Testis (tissue), 2 donors: ENCODE measurements at regions not wholly inside any gene's neighbourhood (a gene's known extent, or its start where the extent isn't known, plus 50 kb on each side); places are given as distances from the start of the nearest gene placed in this dataset.

Experiments used
- DNase-seq: peaks from one replicate; pipeline ENCODE4 v3.0.0-alpha.2; 2019
- H3K27ac ChIP-seq, 2 donors: fragments of 200-600 bp; sonication (generic); one replicate each; pipeline ENCODE4 v1.5.1; 2019
- H3K27me3 ChIP-seq: fragments of 200-600 bp; sonication (generic); one replicate; pipeline ENCODE4 v1.5.1; 2019
- H3K36me3 ChIP-seq: fragments of 200-600 bp; sonication (generic); one replicate; pipeline ENCODE4 v1.5.1; 2017; ENCODE audit warnings: low read depth; ENCODE audit errors: missing control alignments
- H3K4me1 ChIP-seq: fragments of 200-600 bp; sonication (generic); one replicate; pipeline ENCODE4 v1.5.1; 2019
- H3K4me3 ChIP-seq, 2 donors: fragments of 200-600 bp; sonication (generic); one replicate each; pipeline ENCODE4 v1.5.1; 2017 to 2019
- H3K9me3 ChIP-seq: fragments of 200-600 bp; sonication (generic); one replicate; pipeline ENCODE4 v1.5.1; 2017
- CTCF ChIP-seq, 3 experiments: fragments of 450-650 bp in 2 of 3; fragments of 200-600 bp in 1 of 3; sonication (generic) in 1 of 3; IDR thresholded peaks; one replicate each; pipeline ENCODE4 v1.5.1; 2016 to 2019; ENCODE audit warnings: antibody characterized with exemption in 3 of 3, mild to moderate bottlenecking in 2 of 3, moderate library complexity in 1 of 3
- POLR2A ChIP-seq: fragments of 450-650 bp; IDR thresholded peaks from one replicate; pipeline ENCODE4 v1.6.1; 2017; ENCODE audit warnings: antibody characterized with exemption, mild to moderate bottlenecking, moderate library complexity
- WGBS, 2 donors: methylation state at CpG; one replicate each; pipeline ENCODE4 v1.1.5; 2018; 5-methylcytosine and 5-hydroxymethylcytosine counted together
- intact Hi-C: fragments of 100-400 bp; cut with DNase I; formaldehyde crosslinking; loops from one replicate; pipeline ENCODE4 v1.15.1; 2023; ENCODE audit warnings: low total_unique reads

DNA sequence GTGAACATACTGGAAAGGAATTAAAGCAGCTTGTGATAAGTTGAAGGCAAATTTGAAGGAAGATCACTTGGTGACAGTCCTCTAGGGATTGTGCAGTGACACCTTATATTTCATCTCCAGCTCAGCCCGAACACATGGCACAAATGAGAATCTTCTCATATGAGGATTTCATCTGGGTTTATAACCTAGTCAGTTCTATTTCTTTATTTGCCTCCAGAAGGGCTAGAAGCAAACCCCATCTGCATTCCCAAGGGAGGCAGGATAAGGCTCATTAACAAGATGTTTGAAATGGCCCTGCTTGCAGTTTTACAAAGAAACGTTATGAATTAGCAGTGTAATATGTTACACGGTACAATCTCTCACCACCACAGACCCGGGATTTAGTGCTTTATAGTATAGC, 90.7 kb upstream of the KRR1 start:
- Histone ChIP-seq H3K4me3 (no peak overlapping the region), H3K4me1 (no peaks in the 10 kb centered on the region), H3K27me3 (no peaks in the 10 kb centered on the region), H3K36me3 (no peaks in the 10 kb centered on the region), H3K9me3 (no peaks in the 10 kb centered on the region), H3K27ac (no peak overlapping the region)
- TF ChIP-seq CTCF (IDR thresholded peaks at IDR 0.05) (no peak), POLR2A (no peak)
- 54 to 58% methylated on average over 4 of the region's 4 CpGs for WGBS, 2 donors
- intact Hi-C loops: no loop called here
- DNase-seq: no peak

GRCh38 chr12:75600146-75600545, 88.7 kb upstream of the KRR1 start:
- no peak for DNase-seq
- H3K4me3 ChIP-seq: no peak overlapping the region
- no peak overlapping the region for H3K27ac ChIP-seq
- whole genome bisulfite sequencing, 2 donors: 90 to 95% methylated on average over 3 of the region's 3 CpGs
- H3K4me1 ChIP-seq: no peaks in the 10 kb centered on the region
- H3K27me3 ChIP-seq: no peaks in the 10 kb centered on the region
- TF ChIP-seq CTCF (IDR thresholded peaks at IDR 0.05) (no peak), POLR2A (no peak)
- intact Hi-C loops: no loop called here
- no peaks in the 10 kb centered on the region for H3K9me3 ChIP-seq
- H3K36me3 ChIP-seq: no peaks in the 10 kb centered on the region

GRCh38 chr12:75599061-75599460, 87.7 kb upstream of the KRR1 start:
- no peak overlapping the region for H3K4me3 ChIP-seq
- no peaks in the 10 kb centered on the region for H3K27me3 ChIP-seq
- H3K4me1 ChIP-seq: no peaks in the 10 kb centered on the region
- TF ChIP-seq CTCF (IDR thresholded peaks at IDR 0.05) (no peak), POLR2A (no peak)
- 44 to 58% methylated on average over 3 of the region's 3 CpGs for WGBS, 2 donors
- intact Hi-C loops: no loop called here
- no peaks in the 10 kb centered on the region for H3K36me3 ChIP-seq
- DNase-seq: no peak
- no peaks in the 10 kb centered on the region for H3K9me3 ChIP-seq
- H3K27ac ChIP-seq: no peak overlapping the region

GRCh38 chr12:75596406-75596805, 85.0 kb upstream of the KRR1 start:
- Histone ChIP-seq H3K4me1 (no peaks in the 10 kb centered on the region), H3K36me3 (no peaks in the 10 kb centered on the region), H3K4me3 (no peak overlapping the region), H3K9me3 (no peaks in the 10 kb centered on the region), H3K27ac (no peak overlapping the region), H3K27me3 (no peaks in the 10 kb centered on the region)
- DNase-seq: no peak
- TF ChIP-seq CTCF (IDR thresholded peaks at IDR 0.05) (no peak), POLR2A (no peak)
- intact Hi-C loops: no loop called here
- 76 to 79% methylated on average over 1 of the region's 1 CpG for WGBS, 2 donors

DNA sequence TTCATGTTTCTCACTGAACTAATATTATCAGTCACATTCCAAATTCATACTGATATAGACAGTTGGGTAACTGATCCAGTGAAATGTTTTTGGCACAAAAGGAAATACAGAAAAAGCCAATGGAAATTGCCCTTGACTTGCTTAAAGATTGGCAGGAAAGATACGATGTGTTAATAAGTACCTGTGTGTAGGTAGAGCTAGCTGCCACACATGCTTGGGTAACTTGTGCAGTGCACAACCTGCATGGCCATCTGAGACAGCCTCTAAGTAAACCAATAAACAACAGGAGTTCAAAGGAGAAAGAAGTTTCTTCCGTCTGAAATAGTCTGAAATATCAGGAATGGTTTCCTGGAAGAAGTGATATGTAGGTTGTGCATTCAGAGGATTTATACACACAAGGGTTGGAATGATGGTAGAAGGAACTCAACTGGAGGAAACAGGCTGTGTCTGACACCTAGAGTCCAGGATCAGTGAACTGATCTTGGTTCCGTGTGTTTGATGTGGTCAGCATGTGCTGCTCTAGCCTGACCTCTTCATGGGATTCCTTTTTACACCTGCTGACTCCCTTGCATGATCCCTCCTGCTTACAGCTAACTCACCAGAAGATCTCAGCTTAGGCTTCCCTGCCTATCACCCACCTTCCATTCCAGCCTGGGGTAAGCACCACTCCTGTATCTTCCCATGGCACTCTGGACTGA, 81.4 kb upstream of the KRR1 start:
- no peaks in the 10 kb centered on the region for H3K36me3 ChIP-seq
- no peak for DNase-seq
- no peaks in the 10 kb centered on the region for H3K9me3 ChIP-seq
- H3K27ac ChIP-seq: no peak overlapping the region
- no peak for TF ChIP-seq CTCF (IDR thresholded peaks at IDR 0.05)
- TF ChIP-seq POLR2A: no peak
- no peak overlapping the region for H3K4me3 ChIP-seq
- 94 to 95% methylated on average over 3 of the region's 3 CpGs for WGBS, 2 donors
- H3K27me3 ChIP-seq: no peaks in the 10 kb centered on the region
- H3K4me1 ChIP-seq: no peaks in the 10 kb centered on the region
- intact Hi-C loops: no loop called here
